Fibroblast of pulmonary artery (primary cell): ENCODE measurements at regions not wholly inside any gene's neighbourhood (a gene's known extent, or its start where the extent isn't known, plus 50 kb on each side); places are given as distances from the start of the nearest gene placed in this dataset.

ENCODE experiments used
- DNase-seq: peaks from one replicate; pipeline ENCODE4 v3.0.0-alpha.2; 2010; ENCODE audit warnings: low read depth
- H3K4me3 ChIP-seq: replicated peaks from 2 replicates; pipeline ENCODE4 v1.5.1; 2011; ENCODE audit warnings: low read depth, mild to moderate bottlenecking, control low read depth, low read length, moderate library complexity
- TF ChIP-seq, protein P1 (sequence below): IDR thresholded peaks from 2 replicates; pipeline ENCODE4 v1.5.1; 2011; ENCODE audit warnings: mild to moderate bottlenecking, control low read depth, low read length, inconsistent platforms; ENCODE audit errors: missing control alignments

DNA sequence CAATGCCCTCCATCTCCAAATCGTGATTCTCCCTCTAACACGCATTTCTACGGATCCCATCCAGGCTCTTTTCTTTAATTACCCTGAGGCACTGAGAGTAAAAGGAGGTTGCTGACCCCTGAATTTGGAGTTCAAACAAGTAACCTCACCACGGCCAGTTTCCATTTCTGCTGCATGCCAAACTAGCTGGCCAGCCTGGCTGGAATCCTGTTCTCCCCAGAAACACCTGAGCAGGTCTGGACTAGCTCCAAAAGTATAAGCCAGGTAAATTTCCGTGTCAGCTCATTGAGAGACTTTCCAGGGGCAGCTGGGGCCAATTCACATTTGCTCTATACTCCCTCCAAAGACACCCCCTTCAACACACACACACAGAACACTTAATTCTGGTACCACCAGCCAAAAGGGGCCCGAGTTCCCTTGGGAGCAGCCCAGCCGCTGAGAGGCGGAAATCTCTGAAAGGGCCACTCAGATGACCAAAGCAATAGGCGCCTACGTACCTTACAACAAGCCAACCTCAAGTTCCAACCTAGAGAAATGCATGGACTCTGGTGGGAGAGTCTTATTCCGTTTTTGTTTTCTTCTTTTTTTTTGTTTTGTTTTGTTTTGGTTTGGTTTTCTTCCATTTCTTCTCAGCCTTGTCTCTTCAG lies 131.4 kb downstream of the NDUFA12 start:
- TF ChIP-seq, protein P1, sequence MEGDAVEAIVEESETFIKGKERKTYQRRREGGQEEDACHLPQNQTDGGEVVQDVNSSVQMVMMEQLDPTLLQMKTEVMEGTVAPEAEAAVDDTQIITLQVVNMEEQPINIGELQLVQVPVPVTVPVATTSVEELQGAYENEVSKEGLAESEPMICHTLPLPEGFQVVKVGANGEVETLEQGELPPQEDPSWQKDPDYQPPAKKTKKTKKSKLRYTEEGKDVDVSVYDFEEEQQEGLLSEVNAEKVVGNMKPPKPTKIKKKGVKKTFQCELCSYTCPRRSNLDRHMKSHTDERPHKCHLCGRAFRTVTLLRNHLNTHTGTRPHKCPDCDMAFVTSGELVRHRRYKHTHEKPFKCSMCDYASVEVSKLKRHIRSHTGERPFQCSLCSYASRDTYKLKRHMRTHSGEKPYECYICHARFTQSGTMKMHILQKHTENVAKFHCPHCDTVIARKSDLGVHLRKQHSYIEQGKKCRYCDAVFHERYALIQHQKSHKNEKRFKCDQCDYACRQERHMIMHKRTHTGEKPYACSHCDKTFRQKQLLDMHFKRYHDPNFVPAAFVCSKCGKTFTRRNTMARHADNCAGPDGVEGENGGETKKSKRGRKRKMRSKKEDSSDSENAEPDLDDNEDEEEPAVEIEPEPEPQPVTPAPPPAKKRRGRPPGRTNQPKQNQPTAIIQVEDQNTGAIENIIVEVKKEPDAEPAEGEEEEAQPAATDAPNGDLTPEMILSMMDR: no peak
- DNase-seq: no peak
- no peak overlapping the region for H3K4me3 ChIP-seq

GRCh38 chr12:94870511-94870910 lies 133.0 kb downstream of the NDUFA12 start:
- H3K4me3 ChIP-seq: no peak overlapping the region
- TF ChIP-seq, protein P1: no peak
- DNase-seq: no peak

GRCh38 chr12:94868161-94868560 lies 135.3 kb downstream of the NDUFA12 start:
- DNase-seq: no peak
- H3K4me3 ChIP-seq: no peak overlapping the region
- TF ChIP-seq, protein P1: no peak

DNA sequence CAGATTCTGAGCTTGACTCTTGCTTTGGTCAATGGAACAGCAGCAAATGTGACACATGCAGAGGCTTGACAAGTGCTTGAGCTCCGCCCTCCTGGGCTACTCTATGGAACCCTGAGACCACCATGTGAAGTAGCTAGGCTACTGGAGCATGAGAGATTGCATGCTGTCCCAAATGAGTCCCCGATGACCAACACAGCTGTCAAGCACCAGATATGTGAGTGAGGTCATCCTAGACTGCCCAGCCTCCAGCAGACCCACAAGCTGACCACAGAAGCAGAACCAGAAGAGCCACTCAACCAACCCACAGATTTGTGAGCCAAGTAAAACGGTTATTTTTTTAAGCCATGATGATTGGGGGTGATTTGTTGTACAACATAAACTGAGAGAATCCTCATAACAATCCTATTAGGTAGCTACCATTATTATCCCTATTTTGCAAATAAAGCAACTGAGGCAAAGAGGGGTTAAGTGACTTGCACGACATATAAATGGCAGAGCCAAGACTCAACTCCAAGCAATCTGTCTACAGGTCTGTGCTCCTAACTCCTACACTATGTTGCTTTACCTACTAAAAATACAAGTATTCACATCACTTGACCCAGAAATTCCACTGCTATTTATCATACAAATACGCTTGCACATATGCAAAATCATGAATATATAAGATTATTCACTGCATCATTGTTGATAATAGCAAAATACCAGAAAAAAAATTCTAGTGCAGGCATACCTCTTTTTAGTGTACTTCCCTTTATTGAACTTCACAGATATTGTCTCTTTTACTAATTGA lies 136.2 kb downstream of the NDUFA12 start:
- no peak overlapping the region for H3K4me3 ChIP-seq
- DNase-seq: no peak
- TF ChIP-seq, protein P1: no peak

DNA sequence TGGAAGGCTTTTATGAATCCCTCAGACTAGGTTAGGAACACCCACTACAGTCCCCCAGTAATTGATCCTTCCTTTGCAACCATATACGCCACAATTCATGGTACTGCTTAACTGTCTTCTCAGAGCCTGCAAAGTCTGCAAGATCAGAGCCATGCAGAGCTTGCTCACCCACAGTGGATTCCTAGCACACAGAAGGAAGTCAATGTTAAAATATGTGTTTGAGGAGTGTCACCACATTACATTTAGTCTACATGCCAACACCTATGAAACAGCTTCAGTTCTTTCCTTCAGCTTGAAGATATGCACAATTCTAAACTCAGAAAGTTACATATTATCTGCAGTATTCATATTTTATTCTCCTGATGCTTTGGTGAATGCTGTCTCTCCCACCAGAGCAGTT lies 138.5 kb downstream of the NDUFA12 start:
- H3K4me3 ChIP-seq: no peak overlapping the region
- no peak for DNase-seq
- TF ChIP-seq, protein P1: no peak

DNA sequence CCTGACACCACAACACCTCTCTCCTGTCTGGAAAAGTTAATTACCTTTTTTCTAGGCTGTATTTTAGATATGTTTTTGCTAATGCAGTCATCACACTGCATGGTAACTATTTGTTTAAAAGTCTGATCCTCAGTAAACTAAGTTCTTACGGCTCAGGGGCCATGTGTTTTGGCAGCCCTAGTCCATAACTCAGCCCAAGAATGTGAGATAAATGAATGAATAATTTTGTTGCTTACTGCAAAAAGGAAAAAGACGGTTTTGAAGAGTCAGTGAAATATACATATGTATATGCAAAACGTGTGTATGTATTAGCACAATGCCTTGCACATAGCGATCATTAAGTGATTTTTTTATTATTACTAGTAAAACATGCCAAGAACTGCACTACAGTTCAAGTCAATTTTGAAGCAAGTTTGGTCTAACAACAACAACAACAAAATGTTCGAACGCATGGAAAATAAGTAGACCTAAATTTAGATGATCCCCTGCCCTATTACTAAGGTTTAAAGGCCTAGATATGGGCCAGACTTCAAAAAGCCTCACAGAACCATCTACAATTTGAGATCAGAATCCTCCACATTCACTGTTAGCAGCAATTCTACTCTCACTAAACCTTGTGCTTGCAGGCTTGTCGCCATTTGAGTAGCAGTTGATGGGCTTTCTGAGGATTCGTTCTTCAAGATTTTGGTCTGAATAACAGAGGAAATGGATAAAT lies 140.0 kb downstream of the NDUFA12 start:
- TF ChIP-seq, protein P1: no peak
- no peak for DNase-seq
- H3K4me3 ChIP-seq: no peak overlapping the region
